Stomach smooth muscle (tissue), 2 donors: ENCODE measurements at regions not wholly inside any gene's neighbourhood (a gene's known extent, or its start where the extent isn't known, plus 50 kb on each side); places are given as distances from the start of the nearest gene placed in this dataset.

Experiments used
- H3K27ac ChIP-seq: one replicate; pipeline ENCODE4 v1.7.0; 2013; ENCODE audit warnings: mild to moderate bottlenecking, low read length, inconsistent platforms
- H3K27me3 ChIP-seq, 2 donors: one replicate each; pipeline ENCODE4 v1.7.0; 2013; ENCODE audit warnings: low read length in 2 of 2; ENCODE audit not compliant: insufficient read depth in 2 of 2, control insufficient read depth in 1 of 2
- H3K36me3 ChIP-seq, 2 donors: one replicate each; pipeline ENCODE4 v1.7.0; 2013; ENCODE audit warnings: low read length in 2 of 2; ENCODE audit not compliant: control insufficient read depth in 2 of 2, insufficient read depth in 2 of 2
- H3K4me1 ChIP-seq: one replicate; pipeline ENCODE4 v1.7.0; 2013; ENCODE audit warnings: low read length; ENCODE audit not compliant: control insufficient read depth, insufficient read depth
- H3K4me3 ChIP-seq, 2 donors: one replicate each; pipeline ENCODE4 v1.7.0; 2013; ENCODE audit warnings: low read length in 2 of 2
- H3K9ac ChIP-seq, 2 donors: one replicate each; pipeline ENCODE4 v1.7.0; 2013; ENCODE audit warnings: low read length in 2 of 2, mild to moderate bottlenecking in 1 of 2
- H3K9me3 ChIP-seq, 2 donors: one replicate each; pipeline ENCODE4 v1.7.0; 2013; ENCODE audit warnings: low read length in 2 of 2; ENCODE audit not compliant: control insufficient read depth in 2 of 2
- donor health status: healthy.
- donor health status: Pancreatic carcinoma.

DNA sequence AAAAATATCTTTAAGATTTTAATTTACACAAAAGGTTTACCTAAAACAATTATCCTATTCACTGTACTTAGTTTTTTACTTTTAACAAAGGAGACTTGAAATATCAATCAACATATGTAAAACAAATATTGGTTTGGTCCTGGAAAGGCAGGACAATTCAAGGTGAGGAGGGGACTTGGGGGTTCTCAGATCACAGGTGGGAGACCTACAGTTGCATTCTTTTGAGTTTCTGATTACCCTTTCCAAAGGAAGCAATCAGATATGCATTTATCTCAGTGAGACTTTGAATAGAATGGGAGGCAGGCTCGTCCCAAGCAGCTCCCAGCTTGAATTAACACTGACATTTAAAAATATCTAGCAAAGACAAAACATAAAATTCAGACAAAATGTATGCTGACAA lies 1917.3 kb downstream of the C4orf33 start:
- H3K9me3 ChIP-seq: no peaks in the 10 kb centered on the region
- H3K36me3 ChIP-seq: no peaks in the 10 kb centered on the region
- H3K4me3 ChIP-seq: no peak overlapping the region
- H3K27me3 ChIP-seq: no peaks in the 10 kb centered on the region
- no peak overlapping the region for H3K27ac ChIP-seq
- no peak overlapping the region for H3K9ac ChIP-seq
- no peaks in the 10 kb centered on the region for H3K4me1 ChIP-seq

DNA sequence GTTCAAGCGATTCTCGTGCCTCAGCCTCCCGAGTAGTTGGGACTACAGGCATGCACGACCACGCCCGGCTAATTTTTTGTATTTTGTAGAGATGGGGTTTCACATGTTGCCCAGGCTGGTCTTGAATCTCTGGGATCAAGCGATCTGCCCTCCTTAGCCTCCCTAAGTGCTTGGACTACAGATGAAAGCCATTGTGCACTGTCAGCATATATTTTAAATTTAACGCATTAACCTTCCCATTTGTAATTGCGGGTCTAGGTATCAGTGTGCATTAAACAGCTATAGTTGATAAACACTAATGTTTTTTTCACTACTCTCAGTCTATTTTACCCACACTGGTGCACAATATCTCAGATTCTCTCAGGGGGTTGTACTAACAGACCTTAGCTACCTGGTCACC lies 1930.8 kb downstream of the C4orf33 start:
- H3K4me1 ChIP-seq: no peaks in the 10 kb centered on the region
- no peaks in the 10 kb centered on the region for H3K9me3 ChIP-seq
- no peak overlapping the region for H3K9ac ChIP-seq
- no peaks in the 10 kb centered on the region for H3K36me3 ChIP-seq
- no peak overlapping the region for H3K4me3 ChIP-seq
- H3K27ac ChIP-seq: no peak overlapping the region
- H3K27me3 ChIP-seq: no peaks in the 10 kb centered on the region

DNA sequence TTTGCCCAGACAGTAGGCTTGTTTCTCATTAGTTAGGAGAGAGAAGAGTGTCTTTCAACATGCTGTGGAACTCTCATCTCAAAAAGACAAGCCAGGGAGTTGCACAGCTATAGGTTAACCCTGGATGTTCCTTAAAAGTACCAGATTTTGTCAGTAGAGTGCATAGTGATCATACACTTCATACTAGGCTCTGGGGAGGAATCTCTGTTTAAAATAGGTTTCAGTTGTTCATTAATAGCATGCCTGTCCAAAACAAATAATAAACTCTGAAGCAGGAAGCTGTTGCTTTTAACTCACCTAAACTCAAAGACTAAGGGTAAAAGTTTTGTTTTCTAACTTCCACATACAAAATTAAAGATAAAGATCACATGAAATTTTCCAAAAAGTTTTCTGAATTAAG lies 1948.4 kb downstream of the C4orf33 start:
- Histone ChIP-seq H3K36me3 (no peaks in the 10 kb centered on the region), H3K9ac (no peak overlapping the region), H3K4me3 (no peak overlapping the region), H3K4me1 (no peaks in the 10 kb centered on the region), H3K27ac (no peak overlapping the region), H3K9me3 (no peaks in the 10 kb centered on the region), H3K27me3 (no peaks in the 10 kb centered on the region)

DNA sequence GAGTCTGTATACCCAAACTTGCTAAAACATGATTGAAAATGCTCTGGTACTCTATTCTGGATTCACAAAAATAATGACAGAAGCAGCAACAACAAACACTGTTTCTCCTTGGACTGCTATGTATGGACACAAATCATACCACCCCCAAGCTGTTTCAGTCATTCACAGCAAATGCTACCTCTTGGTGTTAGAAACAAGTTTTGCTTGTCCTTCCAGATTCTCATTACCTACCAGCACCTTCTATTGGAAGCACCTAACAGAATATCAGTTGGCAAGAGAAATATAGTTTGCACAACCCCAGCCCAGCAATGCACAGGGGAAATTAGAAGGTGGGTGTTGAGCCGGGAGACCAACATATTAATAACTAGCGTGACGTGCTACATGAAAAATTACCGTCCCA lies 1950.9 kb downstream of the C4orf33 start:
- no peak overlapping the region for H3K27ac ChIP-seq
- no peak overlapping the region for H3K4me3 ChIP-seq
- H3K4me1 ChIP-seq: no peaks in the 10 kb centered on the region
- no peaks in the 10 kb centered on the region for H3K9me3 ChIP-seq
- H3K27me3 ChIP-seq: no peaks in the 10 kb centered on the region
- no peak overlapping the region for H3K9ac ChIP-seq
- H3K36me3 ChIP-seq: no peaks in the 10 kb centered on the region

DNA sequence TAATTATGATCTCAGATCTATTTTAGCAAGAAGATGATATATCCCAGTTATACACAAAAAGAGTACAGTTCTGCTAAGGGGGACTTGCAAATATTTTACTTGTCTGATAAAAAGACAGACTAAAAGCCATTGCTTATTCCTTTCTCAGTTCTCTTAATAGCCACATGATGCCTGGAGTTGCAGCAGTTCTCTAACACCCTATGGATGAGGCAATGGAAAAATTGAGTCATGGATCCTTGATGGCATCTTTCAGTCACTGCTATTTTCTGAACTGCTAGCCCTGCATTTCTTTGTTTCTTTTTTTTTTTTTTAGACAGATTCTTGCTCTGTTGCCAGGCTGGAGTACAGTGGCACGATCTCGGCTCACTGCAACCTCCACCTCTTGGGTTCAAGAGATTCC lies 1956.7 kb downstream of the C4orf33 start:
- Histone ChIP-seq H3K27ac (no peak overlapping the region), H3K4me3 (no peak overlapping the region), H3K4me1 (no peaks in the 10 kb centered on the region), H3K27me3 (no peaks in the 10 kb centered on the region), H3K9ac (no peak overlapping the region), H3K9me3 (peaks cover 0 to 4% of the 10 kb centered on the region in 2 donors), H3K36me3 (no peaks in the 10 kb centered on the region)

DNA sequence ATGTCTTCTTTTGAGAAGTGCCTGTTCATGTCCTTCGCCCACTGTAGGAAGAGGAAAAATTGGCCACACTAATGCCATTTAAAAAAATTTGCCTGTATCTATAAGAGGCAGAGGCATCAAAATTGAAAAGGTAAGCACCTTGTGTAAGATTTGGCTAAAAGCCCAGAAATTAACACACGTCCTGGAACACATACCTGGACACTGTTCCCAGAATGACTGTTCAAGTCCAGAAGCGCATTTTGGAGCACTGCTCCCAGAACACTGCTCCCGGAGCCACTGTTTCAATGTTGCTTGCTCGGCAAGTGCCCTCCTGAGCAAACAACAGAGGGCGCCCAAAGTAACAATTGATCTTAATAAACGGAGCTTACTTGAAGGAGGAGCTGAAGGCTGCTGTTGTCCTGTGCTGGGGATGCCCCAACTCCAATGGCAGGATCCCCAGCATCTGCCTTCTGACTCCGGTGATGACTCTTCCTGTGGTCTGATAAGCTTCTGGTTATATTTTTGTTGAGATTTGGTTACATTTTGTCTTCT lies 1958.6 kb downstream of the C4orf33 start:
- Histone ChIP-seq H3K36me3 (no peaks in the 10 kb centered on the region), H3K4me3 (no peak overlapping the region), H3K27me3 (no peaks in the 10 kb centered on the region), H3K9me3 (peaks cover 0 to 4% of the 10 kb centered on the region in 2 donors), H3K4me1 (no peaks in the 10 kb centered on the region), H3K27ac (no peak overlapping the region), H3K9ac (no peak overlapping the region)

DNA sequence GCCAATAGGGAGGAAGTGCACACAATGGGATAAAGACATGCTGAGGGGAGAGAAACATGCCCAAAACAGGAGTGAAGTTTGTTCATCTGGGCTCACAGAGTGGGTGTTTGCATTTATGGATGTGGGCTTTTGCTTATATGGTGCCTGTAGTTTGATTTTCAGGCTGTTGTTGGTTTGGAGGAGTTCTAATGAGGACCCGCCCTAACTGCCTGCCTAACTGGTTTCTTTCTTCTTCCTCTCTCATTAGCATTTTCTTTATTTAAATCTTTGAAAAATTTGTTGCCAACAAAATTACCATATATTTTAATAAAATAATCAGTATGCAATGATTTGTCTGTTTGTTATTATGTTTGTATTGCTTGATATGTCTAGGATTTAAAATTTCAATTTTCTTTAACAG lies 1965.8 kb downstream of the C4orf33 start:
- Histone ChIP-seq H3K27me3 (no peaks in the 10 kb centered on the region), H3K4me1 (no peaks in the 10 kb centered on the region), H3K4me3 (no peak overlapping the region), H3K9me3 (peaks cover 5 to 6% of the 10 kb centered on the region in 2 donors), H3K9ac (no peak overlapping the region), H3K27ac (no peak overlapping the region), H3K36me3 (no peaks in the 10 kb centered on the region)

DNA sequence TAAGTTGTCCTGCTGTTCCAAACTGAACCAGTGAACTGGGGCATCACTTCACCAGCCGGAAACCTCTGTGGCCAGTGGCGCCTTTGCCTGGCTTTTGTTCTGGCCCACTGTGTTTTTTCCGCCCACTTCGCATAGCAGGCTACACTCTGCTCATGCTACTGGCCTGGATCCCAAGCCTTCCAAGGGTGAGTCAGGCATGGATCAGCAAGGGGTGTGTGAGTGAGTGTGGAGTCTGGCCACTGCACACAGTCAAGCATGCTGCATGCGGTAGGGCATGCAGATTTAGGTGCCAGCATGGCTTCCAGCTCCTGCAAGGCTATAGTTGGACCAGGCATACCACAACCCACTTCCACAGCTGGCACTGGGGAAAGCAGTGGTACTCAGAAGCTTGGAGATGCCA lies 1967.9 kb downstream of the C4orf33 start:
- H3K27me3 ChIP-seq: no peaks in the 10 kb centered on the region
- H3K4me1 ChIP-seq: no peaks in the 10 kb centered on the region
- H3K9ac ChIP-seq: no peak overlapping the region
- peaks cover 5 to 6% of the 10 kb centered on the region in 2 donors for H3K9me3 ChIP-seq
- H3K4me3 ChIP-seq: no peak overlapping the region
- H3K36me3 ChIP-seq: no peaks in the 10 kb centered on the region
- no peak overlapping the region for H3K27ac ChIP-seq

DNA sequence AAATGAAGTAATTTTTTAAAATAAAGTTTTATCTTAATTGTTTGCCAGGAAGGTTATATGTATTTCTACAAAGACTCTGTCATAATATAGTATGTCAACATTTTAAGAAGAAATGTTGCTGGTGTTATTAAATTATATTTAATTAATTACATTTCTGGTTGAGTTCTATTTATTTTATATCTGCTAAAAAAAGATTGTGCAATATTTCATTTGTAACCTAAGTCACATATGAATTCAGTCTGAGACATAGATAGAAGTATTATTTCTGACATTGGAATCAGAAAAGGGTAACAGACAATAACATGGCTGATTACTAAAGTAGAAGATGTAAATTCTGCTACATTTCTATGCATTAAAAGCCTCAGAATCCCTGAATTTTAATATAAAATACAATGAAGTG lies 1985.1 kb downstream of the C4orf33 start:
- H3K27ac ChIP-seq: no peak overlapping the region
- H3K36me3 ChIP-seq: no peaks in the 10 kb centered on the region
- no peaks in the 10 kb centered on the region for H3K4me1 ChIP-seq
- no peaks in the 10 kb centered on the region for H3K9me3 ChIP-seq
- no peak overlapping the region for H3K9ac ChIP-seq
- H3K27me3 ChIP-seq: no peaks in the 10 kb centered on the region
- H3K4me3 ChIP-seq: no peak overlapping the region

DNA sequence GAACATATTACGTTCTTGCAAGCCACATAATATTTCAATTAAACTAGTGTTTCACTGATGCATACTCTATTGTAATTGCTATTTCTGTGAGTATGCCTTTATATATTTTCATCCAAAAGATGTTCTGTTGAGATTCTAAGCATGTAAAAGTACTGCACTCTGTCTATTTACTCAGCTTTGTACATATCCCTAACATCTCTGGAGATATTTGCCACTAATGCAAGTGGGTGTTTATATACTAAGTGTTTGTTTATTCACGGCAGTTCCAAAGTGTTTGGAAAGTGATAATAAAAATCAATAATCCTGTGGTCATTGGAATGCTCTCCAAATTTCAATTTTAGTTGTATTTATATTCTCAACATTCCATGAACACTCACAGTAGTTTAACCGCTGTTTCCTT lies 1989.0 kb downstream of the C4orf33 start:
- H3K4me1 ChIP-seq: no peaks in the 10 kb centered on the region
- H3K9me3 ChIP-seq: no peaks in the 10 kb centered on the region
- H3K27me3 ChIP-seq: no peaks in the 10 kb centered on the region
- H3K4me3 ChIP-seq: no peak overlapping the region
- H3K36me3 ChIP-seq: no peaks in the 10 kb centered on the region
- H3K9ac ChIP-seq: no peak overlapping the region
- H3K27ac ChIP-seq: no peak overlapping the region

DNA sequence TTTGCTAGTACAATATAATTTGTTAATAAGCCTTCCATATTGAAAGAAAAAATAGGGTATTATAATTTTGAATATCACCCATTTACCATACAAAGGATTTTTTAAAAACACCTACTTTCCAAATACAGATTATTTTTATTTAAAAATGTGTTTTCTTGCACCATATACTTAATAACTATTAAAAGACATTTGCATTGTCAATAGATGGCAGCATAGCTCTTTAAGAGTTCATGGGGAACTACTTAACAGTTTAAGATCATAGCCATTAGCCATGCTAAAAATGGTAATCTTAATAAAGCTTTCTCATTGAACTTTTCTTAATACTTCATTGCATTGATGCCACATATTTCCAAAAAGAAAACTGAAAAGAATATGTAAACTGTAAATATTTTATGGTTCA lies 1995.9 kb downstream of the C4orf33 start:
- no peak overlapping the region for H3K4me3 ChIP-seq
- no peak overlapping the region for H3K9ac ChIP-seq
- no peak overlapping the region for H3K27ac ChIP-seq
- no peaks in the 10 kb centered on the region for H3K4me1 ChIP-seq
- no peaks in the 10 kb centered on the region for H3K9me3 ChIP-seq
- H3K36me3 ChIP-seq: no peaks in the 10 kb centered on the region
- no peaks in the 10 kb centered on the region for H3K27me3 ChIP-seq
